DND-41 (cell line): ENCODE measurements at regions not wholly inside any gene's neighbourhood (a gene's known extent, or its start where the extent isn't known, plus 50 kb on each side); places are given as distances from the start of the nearest gene placed in this dataset.

ENCODE experiments used
- CTCF ChIP-seq: IDR thresholded peaks from 2 replicates; pipeline ENCODE4 v1.5.1; 2012; ENCODE audit warnings: borderline replicate concordance, low read length, moderate library complexity, mild to moderate bottlenecking; ENCODE audit not compliant: poor library complexity, severe bottlenecking; ENCODE audit errors: extremely low read depth
- EZH2 ChIP-seq: IDR thresholded peaks from 3 replicates; pipeline ENCODE4 v1.6.1; 2012; ENCODE audit warnings: borderline replicate concordance, low read depth, mild to moderate bottlenecking, moderate library complexity, low read length, inconsistent platforms; ENCODE audit not compliant: severe bottlenecking

- no peak for TF ChIP-seq CTCF
- no peak for TF ChIP-seq EZH2
Observed at GRCh38 chr17:77798031-77798430, 160.5 kb upstream of the TNRC6C start.
